NB4 (cell line): ENCODE measurements at regions not wholly inside any gene's neighbourhood (a gene's known extent, or its start where the extent isn't known, plus 50 kb on each side); places are given as distances from the start of the nearest gene placed in this dataset.

ENCODE experiments used
- MYC ChIP-seq: IDR thresholded peaks from 2 replicates; pipeline ENCODE4 v1.6.1; 2011; ENCODE audit warnings: low read depth, low read length
- POLR2A ChIP-seq: IDR thresholded peaks from 2 replicates; pipeline ENCODE4 v1.6.1; 2011; ENCODE audit warnings: mild to moderate bottlenecking; ENCODE audit not compliant: insufficient read length; ENCODE audit errors: extremely low read depth
- TF ChIP-seq, protein P1 (sequence below): IDR thresholded peaks from one replicate; pipeline ENCODE4 v1.5.1; 2012; ENCODE audit warnings: low read depth, low read length
- TF ChIP-seq, protein P2 (sequence below): IDR thresholded peaks from 2 replicates; pipeline ENCODE4 v1.6.1; 2011; ENCODE audit warnings: low read depth, low read length

DNA sequence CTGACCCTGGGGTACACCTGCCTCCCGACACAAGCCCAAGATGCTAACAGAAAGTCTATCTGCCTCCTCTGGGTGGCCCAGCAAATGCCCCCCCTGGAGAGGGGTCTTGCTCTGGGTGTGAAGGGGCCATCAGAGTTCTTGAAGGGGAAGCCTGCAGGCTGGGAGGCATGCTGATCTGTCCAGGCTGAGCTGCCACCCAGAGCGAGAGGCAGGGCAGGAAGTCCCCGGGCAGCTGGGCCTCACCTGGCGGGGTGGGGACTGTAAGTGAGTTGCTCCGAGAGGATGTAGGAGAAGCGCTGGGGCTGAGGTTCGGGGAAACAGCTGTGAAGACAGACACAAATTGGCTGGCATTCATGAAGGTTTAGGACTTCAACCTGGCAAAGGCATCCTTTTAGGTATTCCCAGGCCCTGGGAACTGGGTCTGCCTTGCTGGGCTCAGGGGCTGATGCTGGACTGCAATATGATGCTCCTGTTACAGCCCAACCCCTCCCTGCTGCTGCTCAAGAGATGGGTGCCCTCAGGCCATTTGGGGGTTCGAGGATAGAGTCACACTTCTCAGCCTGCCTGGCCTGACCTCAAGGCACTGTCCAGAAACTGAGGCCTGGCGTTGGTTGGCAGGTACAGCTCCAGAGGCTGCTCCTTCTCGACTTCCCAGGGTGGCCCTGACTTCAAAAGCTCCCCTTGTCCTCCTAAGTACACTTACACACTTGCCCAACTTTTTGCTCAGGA is 60.2 kb upstream of the LYVE1 start:
- TF ChIP-seq, protein P1, sequence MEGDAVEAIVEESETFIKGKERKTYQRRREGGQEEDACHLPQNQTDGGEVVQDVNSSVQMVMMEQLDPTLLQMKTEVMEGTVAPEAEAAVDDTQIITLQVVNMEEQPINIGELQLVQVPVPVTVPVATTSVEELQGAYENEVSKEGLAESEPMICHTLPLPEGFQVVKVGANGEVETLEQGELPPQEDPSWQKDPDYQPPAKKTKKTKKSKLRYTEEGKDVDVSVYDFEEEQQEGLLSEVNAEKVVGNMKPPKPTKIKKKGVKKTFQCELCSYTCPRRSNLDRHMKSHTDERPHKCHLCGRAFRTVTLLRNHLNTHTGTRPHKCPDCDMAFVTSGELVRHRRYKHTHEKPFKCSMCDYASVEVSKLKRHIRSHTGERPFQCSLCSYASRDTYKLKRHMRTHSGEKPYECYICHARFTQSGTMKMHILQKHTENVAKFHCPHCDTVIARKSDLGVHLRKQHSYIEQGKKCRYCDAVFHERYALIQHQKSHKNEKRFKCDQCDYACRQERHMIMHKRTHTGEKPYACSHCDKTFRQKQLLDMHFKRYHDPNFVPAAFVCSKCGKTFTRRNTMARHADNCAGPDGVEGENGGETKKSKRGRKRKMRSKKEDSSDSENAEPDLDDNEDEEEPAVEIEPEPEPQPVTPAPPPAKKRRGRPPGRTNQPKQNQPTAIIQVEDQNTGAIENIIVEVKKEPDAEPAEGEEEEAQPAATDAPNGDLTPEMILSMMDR = no peak
- TF ChIP-seq MYC = no peak
- no peak for TF ChIP-seq POLR2A
- TF ChIP-seq, protein P2, sequence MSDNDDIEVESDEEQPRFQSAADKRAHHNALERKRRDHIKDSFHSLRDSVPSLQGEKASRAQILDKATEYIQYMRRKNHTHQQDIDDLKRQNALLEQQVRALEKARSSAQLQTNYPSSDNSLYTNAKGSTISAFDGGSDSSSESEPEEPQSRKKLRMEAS = no peak
